ENCODE measurements at regions not wholly inside any gene's neighbourhood (a gene's known extent, or its start where the extent isn't known, plus 50 kb on each side); places are given as distances from the start of the nearest gene placed in this dataset.

DNA sequence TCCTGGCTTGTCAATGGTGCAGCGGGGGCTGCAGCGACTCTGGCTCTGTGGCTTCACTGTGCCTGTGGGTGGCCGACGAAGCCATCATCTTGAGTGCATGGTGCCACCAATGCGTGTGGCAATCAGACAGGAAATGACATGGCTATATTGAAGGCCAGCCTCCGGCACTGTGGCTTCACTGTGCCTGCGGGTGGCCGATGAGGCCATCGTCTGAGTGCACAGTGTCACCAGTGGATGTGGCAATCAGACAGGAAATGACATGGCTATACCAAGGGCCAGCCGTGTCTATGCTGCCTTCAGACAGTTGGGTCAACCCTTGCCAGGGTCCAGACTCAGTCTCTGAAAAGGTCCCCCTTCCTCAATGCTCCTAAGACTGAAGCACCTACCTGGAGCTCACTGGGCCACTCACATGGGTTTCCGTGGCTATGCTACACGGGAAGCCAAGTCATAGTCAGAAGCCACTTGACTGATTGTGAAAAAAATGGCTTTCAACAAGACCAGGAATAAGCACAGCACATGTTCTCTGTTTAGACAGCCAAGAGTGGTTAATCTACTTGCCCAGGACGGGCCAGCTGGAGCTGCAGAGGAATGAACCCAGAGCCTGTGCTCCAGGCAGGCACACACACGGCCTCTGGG is 67.5 kb upstream of the S1PR3 start:
- peak; percentile 61 for ATAC-seq

DNA sequence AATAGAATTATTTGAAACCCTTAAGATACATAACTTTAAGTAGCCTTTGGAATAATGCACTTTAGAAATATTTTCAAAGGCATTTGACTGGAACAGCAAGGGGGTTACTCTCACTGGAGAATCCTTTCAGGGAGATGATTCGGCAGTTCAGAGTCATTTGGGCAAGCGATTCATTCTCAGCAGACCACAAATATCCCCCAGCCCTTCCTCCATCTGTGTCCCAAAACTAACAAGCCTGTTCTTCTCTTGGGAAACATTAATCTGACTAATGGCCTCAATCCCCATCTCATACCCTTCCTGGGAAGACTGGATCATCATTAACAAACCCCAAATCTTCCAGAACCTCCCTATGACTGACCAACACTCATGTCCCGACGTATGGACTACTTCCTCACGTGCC is 65.8 kb upstream of the S1PR3 start:
- no peak for DNase-seq
- no peak for ATAC-seq

More for the DNA sequence above, 67.5 kb upstream of the S1PR3 start:
- peak; percentile 28 for DNase-seq

DNA sequence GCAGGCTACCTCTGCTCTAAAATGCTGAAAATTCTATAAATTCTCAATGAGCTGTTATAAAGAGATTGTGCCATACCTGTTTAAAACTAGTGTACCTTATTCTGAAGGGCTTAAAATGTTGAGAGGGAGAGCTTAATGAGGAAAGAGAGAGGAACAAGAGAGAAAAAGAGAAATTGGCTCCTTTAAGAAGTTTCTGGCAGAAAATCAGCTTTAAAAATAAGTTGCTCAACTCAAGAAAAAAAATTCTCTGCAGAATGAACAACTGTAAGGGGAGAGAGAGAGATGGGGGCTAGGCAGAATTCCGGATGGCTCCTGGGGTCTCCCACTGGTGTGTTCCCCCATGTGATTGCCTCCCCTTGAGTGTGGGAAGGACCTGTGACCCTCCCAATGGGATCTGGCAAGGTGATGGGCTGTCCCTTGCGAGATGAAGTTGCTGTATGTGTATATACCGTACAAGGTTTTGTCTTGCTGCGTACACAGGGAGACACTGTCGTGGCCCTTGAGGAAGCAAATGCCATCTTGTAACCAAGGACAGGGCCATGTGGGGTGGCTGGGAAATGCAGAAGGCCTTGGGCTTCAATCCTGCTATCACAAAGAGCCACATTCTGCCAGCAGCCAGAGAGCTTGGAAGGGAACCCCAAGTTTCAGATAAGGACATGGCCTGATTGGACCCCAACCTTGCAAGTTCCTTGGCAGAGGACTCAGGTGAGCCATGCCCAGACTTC is 64.3 kb upstream of the S1PR3 start:
- DNase-seq (no peak), ATAC-seq (no peak)

DNA sequence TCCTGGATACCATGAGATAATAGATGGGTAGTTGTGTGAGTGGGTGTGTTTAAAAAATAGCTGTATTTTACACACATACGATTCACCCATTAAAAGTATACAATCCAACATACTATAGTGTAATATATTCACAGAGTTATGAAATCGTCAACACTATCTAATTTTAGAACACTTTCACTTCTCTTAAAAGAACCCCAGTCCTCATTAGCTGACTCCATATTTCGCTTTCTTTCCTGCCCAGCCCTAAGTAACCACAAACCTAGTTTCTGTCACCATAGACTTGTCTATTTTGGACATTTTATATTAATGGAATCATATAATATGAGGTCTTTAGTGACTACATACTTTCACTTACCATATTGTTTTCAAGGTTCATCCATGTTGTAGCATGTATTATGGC is 63.8 kb upstream of the S1PR3 start:
- ATAC-seq (no peak), DNase-seq (no peak)

DNA sequence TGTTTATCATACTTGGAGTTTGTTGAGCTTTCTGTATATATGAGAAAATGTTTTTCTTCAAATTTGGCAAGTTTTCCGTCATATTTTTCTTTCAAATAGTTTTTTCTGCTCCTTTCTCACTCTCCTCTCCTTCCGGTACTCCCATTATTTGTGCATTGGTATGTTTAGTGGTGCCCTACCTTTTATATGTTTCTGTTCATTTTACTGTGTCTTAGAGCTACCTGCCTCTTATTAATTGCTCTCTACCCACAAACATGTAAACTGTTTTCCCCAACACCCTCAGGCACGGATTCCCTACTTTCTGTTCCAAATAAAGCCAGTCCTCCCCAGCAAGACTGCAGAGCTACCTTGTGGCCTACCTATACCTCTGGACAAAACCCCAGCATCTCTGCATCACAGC is 60.6 kb upstream of the S1PR3 start:
- DNase-seq (no peak), ATAC-seq (no peak)

DNA sequence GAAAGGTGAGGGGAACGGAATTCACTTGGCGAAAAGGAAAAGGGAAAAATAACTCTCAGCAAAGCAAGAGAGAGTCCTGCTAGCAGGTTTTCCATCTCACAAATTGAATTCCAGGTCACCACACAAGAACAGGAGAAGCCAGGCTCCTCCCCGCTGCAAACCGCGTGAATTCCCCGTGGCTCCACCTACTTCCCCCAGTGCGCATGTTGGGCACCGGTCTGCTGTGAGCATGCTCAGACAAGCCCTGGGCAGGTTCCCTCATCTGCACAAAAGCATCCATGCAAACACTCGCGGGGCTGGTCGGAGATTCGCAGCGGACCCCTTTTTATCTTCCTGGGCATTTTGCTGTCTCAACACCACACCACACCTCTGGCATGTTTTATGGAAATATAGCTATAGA is 58.5 kb upstream of the S1PR3 start:
- DNase-seq = no peak
- ATAC-seq = no peak

DNA sequence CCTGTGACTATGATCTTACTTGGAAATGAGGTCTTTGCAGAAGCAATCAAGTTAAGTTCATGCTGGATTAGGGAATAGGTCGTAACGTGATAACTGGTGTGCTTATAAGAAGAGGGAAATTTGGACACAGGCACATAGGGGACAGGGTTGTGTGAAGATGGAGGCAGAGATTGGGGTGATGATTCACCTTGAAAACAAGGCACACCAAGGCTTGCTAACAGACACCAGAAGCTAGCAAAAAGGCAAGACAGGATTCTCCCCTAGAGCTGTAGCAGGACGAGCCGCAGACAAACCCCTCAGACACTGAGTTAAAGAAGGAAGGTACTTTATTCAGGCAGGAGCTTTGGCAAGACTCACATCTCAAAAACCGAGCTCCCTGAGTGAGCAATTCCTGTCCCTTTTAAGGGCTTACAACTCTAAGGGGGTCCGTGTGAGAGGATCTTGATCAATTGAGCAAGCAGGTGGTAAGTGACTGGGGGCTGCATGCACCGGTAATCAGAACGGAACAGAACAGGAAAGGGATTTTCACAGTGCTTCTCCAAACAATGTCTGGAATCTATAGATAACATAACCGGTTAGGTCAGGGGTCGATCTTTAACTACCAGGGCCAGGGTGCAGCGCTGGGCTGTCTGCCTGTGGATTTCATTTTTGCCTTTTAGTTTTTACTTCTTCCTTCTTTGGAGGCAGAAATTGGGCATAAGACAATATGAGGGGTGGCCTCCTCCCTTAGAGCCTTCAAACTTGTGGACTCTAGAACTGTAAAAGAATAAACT is 57.5 kb upstream of the S1PR3 start:
- no peak for ATAC-seq
- DNase-seq = no peak

DNA sequence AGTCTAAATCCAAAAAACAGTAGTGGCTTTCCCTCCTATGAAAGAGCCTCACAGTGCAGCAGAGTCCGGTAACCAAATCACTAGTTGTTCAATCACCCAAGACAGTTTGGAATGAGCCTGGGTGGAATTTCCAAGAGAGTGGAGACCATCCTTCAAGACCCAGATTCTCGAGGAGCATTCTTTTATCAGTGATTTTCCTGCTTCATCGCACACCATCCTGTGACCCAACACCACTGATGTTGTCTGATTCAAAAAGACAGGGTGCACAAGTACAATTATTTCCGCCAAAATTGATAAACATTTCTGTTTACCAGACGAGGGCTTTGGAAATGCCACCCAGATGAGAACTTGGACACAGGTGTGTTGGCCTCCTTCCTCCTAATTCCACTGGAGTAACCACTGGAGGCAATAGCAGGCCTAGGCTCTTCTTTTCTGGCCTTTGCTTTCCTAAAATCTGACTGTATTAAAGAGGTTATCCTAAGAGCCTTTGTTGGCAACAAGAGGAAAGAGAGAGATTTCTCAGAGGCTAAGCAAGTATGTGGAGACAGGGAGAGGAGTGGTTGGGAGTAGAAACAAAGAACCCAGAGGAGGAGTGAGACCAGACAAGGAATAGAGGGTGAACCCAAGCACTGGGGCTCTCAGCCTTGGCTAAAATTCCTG is 56.3 kb upstream of the S1PR3 start:
- ATAC-seq = no peak
- DNase-seq = no peak

DNA sequence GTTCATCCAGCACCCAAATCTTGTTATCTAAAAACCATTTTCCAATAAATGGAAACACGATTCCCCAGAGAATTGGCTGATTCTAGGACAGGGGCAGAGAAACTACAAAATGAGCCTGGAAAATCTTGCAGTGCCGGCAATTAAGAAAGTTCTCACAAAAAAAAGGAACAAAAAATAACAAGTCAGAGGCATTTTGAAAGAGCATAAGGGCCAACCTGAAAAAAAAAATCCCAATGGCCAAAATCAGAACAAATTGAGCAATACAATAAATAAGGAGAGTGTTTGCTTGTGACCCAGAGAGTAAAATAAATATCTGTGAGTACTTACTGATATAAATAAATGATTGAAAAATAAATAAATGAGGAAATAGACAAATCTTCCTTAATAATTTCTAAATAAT is 55.1 kb upstream of the S1PR3 start:
- DNase-seq = no peak
- no peak for ATAC-seq

DNA sequence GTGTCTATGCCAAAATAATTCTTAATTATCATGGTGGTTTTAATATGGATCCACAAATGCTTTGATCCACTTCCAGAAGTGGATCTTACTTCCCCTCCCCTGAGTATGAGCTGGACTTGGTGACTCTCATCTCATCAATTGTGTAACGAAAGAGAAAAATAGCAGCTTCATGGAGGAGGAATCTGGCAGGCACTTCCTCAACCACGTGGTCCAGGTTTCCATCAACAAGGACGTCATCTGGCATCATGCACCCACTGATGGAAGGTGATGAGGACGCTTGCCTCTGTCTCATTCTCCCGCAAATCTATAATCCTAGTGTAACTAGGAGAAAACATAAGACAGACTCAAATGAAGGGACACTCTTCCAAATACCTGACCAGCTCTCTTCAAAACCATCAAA is 54.6 kb upstream of the S1PR3 start:
- no peak for DNase-seq
- no peak for ATAC-seq

DNA sequence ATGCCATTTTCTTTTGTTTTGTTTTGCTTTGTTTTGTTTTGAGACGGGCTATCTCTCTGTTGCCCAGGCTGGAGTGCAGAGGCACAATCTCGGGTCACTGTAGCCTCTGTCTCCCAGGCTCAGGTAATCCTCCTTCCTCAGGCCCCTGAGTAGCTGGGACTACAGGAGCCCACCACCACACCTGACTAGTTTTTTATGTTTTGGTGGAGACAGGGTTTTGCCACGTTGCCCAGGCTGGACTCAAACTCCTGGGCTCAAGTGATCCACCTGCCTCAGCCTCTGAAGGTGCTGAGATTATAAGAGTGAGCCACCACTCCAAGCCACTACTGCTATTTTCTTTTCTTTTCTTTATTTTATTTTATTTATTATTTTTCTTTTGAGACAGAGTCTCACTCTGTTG is 54.0 kb upstream of the S1PR3 start:
- DNase-seq (no peak), ATAC-seq (no peak)

DNA sequence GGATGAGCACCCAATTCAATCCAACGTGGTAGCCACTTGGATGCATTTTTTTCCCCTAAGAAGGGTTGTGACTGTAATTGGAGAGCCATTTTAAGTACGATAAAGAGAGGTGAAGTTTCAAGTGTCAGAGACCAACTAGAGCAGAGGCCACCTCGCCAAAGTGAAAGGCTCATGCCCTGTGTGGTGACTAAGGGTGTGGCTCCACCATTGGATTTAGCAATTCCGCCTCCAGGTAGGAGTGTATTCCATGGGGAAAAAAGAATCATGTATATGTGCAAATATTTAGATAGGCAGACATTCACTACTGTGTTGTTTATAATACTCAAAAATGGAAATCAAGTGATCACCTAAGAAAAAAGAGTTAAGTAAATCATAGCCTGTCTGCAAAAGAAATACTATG is 53.1 kb upstream of the S1PR3 start:
- ATAC-seq = no peak
- DNase-seq = no peak

All from stimulated activated naive CD8-positive, alpha-beta T cell treated with anti-CD3 and anti-CD28 coated beads, Interleukin-15, Interleukin-2, amounts not matched to agents 100 U/mL and 50 U/mL, for 24 hours (primary cell).